ENCODE measurements at regions not wholly inside any gene's neighbourhood (a gene's known extent, or its start where the extent isn't known, plus 50 kb on each side); places are given as distances from the start of the nearest gene placed in this dataset.

DNA sequence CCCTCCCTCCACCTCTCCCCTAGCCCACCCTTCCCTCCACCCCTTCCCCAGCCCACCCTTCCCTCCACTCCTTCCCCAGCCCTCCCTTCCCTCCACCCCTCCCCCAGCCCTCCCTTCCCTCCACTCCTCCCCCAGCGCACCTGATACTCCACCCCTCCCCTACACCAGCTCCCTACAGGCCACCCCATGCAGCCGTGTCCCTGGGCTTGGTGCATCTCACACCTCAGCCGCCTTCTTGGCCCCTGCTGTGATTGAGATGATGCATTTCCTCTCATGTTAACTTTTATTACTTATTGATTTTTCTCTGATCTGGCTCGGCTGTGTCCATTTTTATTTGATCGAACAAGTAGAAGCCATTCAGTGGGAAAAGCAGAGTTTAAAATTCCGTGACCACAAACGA is 243.8 kb downstream of the MATN1 start:
- no peak overlapping the region for H3K9ac ChIP-seq (ENCODE audit: low read length in 2 of 2)
- H3K27ac ChIP-seq (ENCODE audit: low read length), result no peak overlapping the region
- H3K9me3 ChIP-seq (ENCODE audit: control insufficient read depth in 2 of 2, low read length in 2 of 2), result peaks cover 13 to 33% of the 10 kb centered on the region in 2 donors
- no peak overlapping the region for H3K4me3 ChIP-seq (ENCODE audit: low read length in 2 of 2)
- peaks cover 6% of the 10 kb centered on the region in 2 donors for H3K27me3 ChIP-seq (ENCODE audit: control insufficient read depth in 1 of 2, insufficient read depth in 2 of 2, low read length in 2 of 2)
- no peaks in the 10 kb centered on the region for H3K4me1 ChIP-seq (ENCODE audit: control insufficient read depth, insufficient read depth, low read length)
- no peaks in the 10 kb centered on the region for H3K36me3 ChIP-seq (ENCODE audit: control insufficient read depth in 2 of 2, insufficient read depth in 2 of 2, low read length in 2 of 2)

DNA sequence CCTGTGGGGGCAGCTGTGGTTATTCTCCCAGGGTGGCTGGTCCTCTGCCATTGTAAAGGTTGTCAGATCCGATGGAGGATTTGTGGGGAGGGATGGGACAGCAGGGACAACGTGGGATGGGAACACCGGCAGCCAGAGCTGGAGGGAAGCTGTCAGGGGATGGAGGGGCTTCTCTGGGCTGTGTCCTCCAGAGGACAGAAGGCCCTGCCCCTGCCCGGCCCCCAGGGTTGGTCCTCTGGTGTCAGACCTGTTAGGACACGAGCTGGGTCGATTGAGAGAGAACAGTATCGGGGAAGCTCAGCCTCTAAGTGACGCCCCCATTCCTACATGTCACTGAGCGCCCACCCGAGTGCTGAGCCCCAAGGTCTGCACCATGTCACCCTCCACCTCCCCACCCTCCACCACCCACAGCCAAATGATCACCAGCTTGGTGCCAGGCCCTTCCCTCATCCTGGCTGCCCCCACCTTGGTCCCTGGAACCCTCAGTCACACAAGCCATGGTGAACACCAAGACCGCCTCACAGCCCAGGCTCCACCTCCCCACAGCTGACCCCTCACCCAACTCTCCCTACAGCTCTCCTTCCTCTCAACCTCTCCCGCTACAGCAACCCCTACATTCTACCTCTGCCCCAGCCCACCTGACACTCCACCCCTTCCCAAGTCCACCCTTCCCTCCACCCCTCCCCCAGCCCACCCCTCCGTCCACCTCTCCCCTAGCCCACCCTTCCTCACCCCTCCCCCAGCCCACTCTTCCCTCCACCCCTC is 244.4 kb downstream of the MATN1 start:
- no peaks in the 10 kb centered on the region for H3K4me1 ChIP-seq (ENCODE audit: control insufficient read depth, insufficient read depth, low read length)

DNA sequence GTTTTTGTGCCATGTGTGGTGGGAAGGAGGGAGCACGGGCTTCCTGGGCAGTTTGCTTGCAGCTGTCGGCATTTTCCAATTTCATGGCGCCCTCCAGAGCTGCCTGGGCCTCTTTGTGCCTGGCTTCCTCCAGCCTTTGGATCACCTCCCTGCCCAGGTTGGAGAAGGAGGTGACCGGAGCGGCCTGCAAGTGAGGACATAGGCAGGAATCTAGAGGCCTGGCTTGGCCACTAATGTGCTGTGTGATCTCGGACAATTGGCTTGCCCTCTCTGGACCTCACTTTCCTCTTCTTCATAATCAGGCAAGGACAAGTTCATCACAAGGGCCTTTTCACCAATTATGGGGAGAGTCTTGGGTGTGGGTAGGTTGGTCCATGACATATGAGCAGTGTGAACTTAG is 245.1 kb downstream of the MATN1 start:
- H3K9me3 ChIP-seq (ENCODE audit: control insufficient read depth in 2 of 2, low read length in 2 of 2), result peaks cover 11 to 29% of the 10 kb centered on the region in 2 donors
- H3K27ac ChIP-seq (ENCODE audit: low read length), result no peak overlapping the region
- H3K9ac ChIP-seq (ENCODE audit: low read length in 2 of 2), result no peak overlapping the region
- H3K4me1 ChIP-seq (ENCODE audit: control insufficient read depth, insufficient read depth, low read length), result no peaks in the 10 kb centered on the region
- no peaks in the 10 kb centered on the region for H3K36me3 ChIP-seq (ENCODE audit: control insufficient read depth in 2 of 2, insufficient read depth in 2 of 2, low read length in 2 of 2)
- H3K4me3 ChIP-seq (ENCODE audit: low read length in 2 of 2), result no peak overlapping the region
- H3K27me3 ChIP-seq (ENCODE audit: control insufficient read depth in 1 of 2, insufficient read depth in 2 of 2, low read length in 2 of 2), result peaks cover 6 to 12% of the 10 kb centered on the region in 2 donors

More for the DNA sequence above, 244.4 kb downstream of the MATN1 start:
- Histone ChIP-seq H3K9ac (ENCODE audit: low read length in 2 of 2) (no peak overlapping the region), H3K36me3 (ENCODE audit: control insufficient read depth in 2 of 2, insufficient read depth in 2 of 2, low read length in 2 of 2) (no peaks in the 10 kb centered on the region), H3K4me3 (ENCODE audit: low read length in 2 of 2) (no peak overlapping the region), H3K27me3 (ENCODE audit: control insufficient read depth in 1 of 2, insufficient read depth in 2 of 2, low read length in 2 of 2) (peaks cover 6 to 9% of the 10 kb centered on the region in 2 donors), H3K9me3 (ENCODE audit: control insufficient read depth in 2 of 2, low read length in 2 of 2) (peaks cover 13 to 33% of the 10 kb centered on the region in 2 donors), H3K27ac (ENCODE audit: low read length) (no peak overlapping the region)

DNA sequence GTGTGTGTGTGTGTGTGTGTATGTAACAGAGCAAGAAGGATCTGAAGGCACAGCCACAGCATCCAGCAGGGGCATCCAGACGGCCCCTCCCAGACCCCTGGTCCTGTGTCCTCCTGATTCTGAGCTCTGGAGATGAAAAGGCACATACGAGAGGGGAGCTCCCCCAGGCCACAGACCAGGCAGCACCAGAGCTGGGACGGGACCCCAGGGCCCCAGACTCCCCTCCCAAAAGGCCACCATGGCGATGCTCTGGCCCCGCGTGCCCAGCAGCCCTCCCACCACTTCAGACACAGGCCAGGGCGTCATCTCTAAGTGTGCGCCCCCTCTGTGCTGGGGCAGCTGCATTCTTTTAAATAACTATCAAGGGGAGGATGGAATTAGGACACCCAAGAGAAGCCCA is 245.8 kb downstream of the MATN1 start:
- Histone ChIP-seq H3K4me3 (ENCODE audit: low read length in 2 of 2) (no peak overlapping the region), H3K27me3 (ENCODE audit: control insufficient read depth in 1 of 2, insufficient read depth in 2 of 2, low read length in 2 of 2) (peaks cover 6 to 14% of the 10 kb centered on the region in 2 donors), H3K4me1 (ENCODE audit: control insufficient read depth, insufficient read depth, low read length) (no peaks in the 10 kb centered on the region)

DNA sequence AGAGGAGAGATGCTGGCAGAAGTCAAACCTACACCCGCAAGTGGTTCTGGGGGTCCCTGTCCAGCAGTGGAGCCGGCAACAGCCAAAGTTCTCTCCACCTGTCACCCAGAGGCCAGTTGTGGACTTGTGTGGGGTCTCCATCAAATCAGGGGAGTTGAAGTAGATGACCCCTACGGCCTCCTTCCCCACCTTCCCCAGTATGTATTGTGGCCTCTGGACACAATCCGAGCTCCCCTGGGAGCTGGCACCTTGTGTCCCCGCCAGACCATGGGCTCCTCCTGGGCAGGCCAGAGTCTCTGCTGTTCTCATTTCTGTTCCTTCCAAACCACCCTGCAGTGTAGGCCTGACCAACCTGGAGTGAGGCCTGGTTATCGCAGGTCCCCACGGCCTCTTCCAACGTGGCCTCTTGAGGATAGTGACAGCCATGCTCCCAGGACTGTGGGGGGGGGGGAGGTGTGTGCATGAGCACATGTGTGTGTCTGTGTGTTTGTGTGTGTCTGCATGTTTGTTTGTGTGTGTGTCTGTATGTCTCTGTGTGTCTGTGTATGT is 246.4 kb downstream of the MATN1 start:
- Histone ChIP-seq H3K36me3 (ENCODE audit: control insufficient read depth in 2 of 2, insufficient read depth in 2 of 2, low read length in 2 of 2) (no peaks in the 10 kb centered on the region), H3K4me3 (ENCODE audit: low read length in 2 of 2) (no peak overlapping the region), H3K27ac (ENCODE audit: low read length) (no peak overlapping the region)

More for the DNA sequence above, 245.8 kb downstream of the MATN1 start:
- no peak overlapping the region for H3K9ac ChIP-seq (ENCODE audit: low read length in 2 of 2)
- peaks cover 6 to 25% of the 10 kb centered on the region in 2 donors for H3K9me3 ChIP-seq (ENCODE audit: control insufficient read depth in 2 of 2, low read length in 2 of 2)
- no peak overlapping the region for H3K27ac ChIP-seq (ENCODE audit: low read length)
- H3K36me3 ChIP-seq (ENCODE audit: control insufficient read depth in 2 of 2, insufficient read depth in 2 of 2, low read length in 2 of 2), result no peaks in the 10 kb centered on the region

DNA sequence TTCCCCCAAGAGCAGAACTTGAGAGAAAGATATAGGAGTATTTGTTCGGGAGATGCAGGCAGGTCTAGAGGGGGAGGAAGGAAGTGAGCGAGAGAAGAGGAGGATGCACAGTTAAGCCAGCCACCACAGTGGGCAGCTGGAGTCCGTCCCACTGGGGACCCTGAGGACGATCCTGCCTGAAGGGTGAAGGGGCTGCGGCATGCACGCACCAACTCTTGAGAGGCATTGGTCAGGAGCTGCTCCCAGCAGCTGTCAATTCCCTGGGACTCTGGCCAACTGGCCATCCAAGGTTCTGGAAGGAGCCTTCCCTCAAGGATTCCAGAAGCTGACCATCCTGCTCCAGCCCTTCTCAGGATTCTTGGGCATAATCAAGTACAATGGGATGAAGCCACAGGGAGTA is 246.9 kb downstream of the MATN1 start:
- H3K36me3 ChIP-seq (ENCODE audit: control insufficient read depth in 2 of 2, insufficient read depth in 2 of 2, low read length in 2 of 2), result no peaks in the 10 kb centered on the region
- no peak overlapping the region for H3K27ac ChIP-seq (ENCODE audit: low read length)
- H3K9ac ChIP-seq (ENCODE audit: low read length in 2 of 2), result no peak overlapping the region
- H3K4me3 ChIP-seq (ENCODE audit: low read length in 2 of 2), result no peak overlapping the region
- peaks cover 6 to 14% of the 10 kb centered on the region in 2 donors for H3K27me3 ChIP-seq (ENCODE audit: control insufficient read depth in 1 of 2, insufficient read depth in 2 of 2, low read length in 2 of 2)
- no peaks in the 10 kb centered on the region for H3K4me1 ChIP-seq (ENCODE audit: control insufficient read depth, insufficient read depth, low read length)
- H3K9me3 ChIP-seq (ENCODE audit: control insufficient read depth in 2 of 2, low read length in 2 of 2), result peaks cover 4 to 15% of the 10 kb centered on the region in 2 donors

More for the DNA sequence above, 246.4 kb downstream of the MATN1 start:
- H3K9me3 ChIP-seq (ENCODE audit: control insufficient read depth in 2 of 2, low read length in 2 of 2), result peaks cover 4 to 20% of the 10 kb centered on the region in 2 donors
- peaks cover 6 to 14% of the 10 kb centered on the region in 2 donors for H3K27me3 ChIP-seq (ENCODE audit: control insufficient read depth in 1 of 2, insufficient read depth in 2 of 2, low read length in 2 of 2)
- no peaks in the 10 kb centered on the region for H3K4me1 ChIP-seq (ENCODE audit: control insufficient read depth, insufficient read depth, low read length)
- H3K9ac ChIP-seq (ENCODE audit: low read length in 2 of 2), result no peak overlapping the region

DNA sequence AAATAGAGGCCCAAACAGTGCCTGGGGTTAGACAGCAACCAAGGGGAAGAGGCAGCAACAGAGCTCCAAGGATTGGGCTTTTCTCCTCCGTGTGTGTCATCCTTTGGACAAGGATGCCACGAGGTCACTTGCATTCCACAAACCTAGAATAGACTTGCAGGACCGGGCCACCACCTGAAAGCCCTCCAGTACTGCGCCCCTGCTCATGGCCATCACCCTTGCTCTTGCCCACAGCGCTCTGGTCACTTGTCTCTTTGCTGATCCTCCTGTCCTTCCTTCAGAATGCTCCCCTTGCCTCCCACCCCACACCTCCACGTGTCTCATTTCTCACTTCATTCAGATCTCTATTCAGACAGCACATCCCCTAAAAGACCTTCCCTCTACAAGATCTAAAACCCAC is 247.4 kb downstream of the MATN1 start:
- H3K4me1 ChIP-seq (ENCODE audit: control insufficient read depth, insufficient read depth, low read length), result no peaks in the 10 kb centered on the region
- H3K27me3 ChIP-seq (ENCODE audit: control insufficient read depth in 1 of 2, insufficient read depth in 2 of 2, low read length in 2 of 2), result peaks cover 6 to 14% of the 10 kb centered on the region in 2 donors
- peaks cover 1 to 10% of the 10 kb centered on the region in 2 donors for H3K9me3 ChIP-seq (ENCODE audit: control insufficient read depth in 2 of 2, low read length in 2 of 2)
- H3K27ac ChIP-seq (ENCODE audit: low read length), result no peak overlapping the region
- H3K36me3 ChIP-seq (ENCODE audit: control insufficient read depth in 2 of 2, insufficient read depth in 2 of 2, low read length in 2 of 2), result no peaks in the 10 kb centered on the region
- H3K4me3 ChIP-seq (ENCODE audit: low read length in 2 of 2), result no peak overlapping the region
- no peak overlapping the region for H3K9ac ChIP-seq (ENCODE audit: low read length in 2 of 2)

DNA sequence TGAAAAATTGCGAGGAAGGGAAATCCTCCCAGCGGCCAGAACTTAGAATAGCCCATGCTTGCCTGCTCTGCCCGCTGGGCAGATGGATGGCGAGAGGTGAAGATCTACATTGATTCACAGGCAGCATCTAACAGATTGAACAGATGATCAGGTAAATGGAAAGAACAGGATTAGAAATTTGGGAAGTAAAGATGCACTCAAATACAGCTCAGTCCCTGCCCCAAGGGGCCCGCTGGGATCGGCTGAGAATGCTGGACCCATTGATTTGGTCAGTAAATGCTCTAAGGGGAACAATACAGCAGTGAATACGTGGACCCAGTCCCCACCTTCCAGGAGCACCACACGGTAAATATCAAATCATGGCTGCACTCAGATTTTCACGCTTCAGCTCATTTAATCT is 248.2 kb downstream of the MATN1 start:
- H3K36me3 ChIP-seq (ENCODE audit: control insufficient read depth in 2 of 2, insufficient read depth in 2 of 2, low read length in 2 of 2), result no peaks in the 10 kb centered on the region
- no peak overlapping the region for H3K27ac ChIP-seq (ENCODE audit: low read length)
- no peak overlapping the region for H3K4me3 ChIP-seq (ENCODE audit: low read length in 2 of 2)
- no peaks in the 10 kb centered on the region for H3K4me1 ChIP-seq (ENCODE audit: control insufficient read depth, insufficient read depth, low read length)
- peaks cover 2 to 12% of the 10 kb centered on the region in 2 donors for H3K27me3 ChIP-seq (ENCODE audit: control insufficient read depth in 1 of 2, insufficient read depth in 2 of 2, low read length in 2 of 2)
- no peak overlapping the region for H3K9ac ChIP-seq (ENCODE audit: low read length in 2 of 2)
- peaks cover 0 to 2% of the 10 kb centered on the region in 2 donors for H3K9me3 ChIP-seq (ENCODE audit: control insufficient read depth in 2 of 2, low read length in 2 of 2)

DNA sequence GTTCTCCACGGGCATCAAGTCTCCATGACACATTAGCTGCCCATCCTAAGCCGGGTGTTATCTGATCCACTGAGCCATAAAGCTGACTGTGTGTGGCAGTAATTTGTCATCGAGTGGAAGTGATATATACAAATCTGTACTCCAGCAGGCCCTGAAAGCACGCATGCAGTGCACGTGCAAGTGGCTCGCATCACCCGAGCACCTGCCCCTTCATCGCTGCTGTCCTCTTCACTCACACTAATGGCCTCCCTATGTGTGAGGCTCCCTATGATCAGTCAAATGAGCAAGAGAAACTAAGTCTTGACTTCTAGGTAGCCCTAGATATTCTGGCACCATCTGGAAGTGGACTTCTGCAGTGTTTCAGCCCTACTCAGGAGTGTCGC is 248.6 kb downstream of the MATN1 start:
- no peaks in the 10 kb centered on the region for H3K4me1 ChIP-seq (ENCODE audit: control insufficient read depth, insufficient read depth, low read length)
- no peak overlapping the region for H3K27ac ChIP-seq (ENCODE audit: low read length)
- H3K27me3 ChIP-seq (ENCODE audit: control insufficient read depth in 1 of 2, insufficient read depth in 2 of 2, low read length in 2 of 2), result peaks cover 0 to 12% of the 10 kb centered on the region in 2 donors
- no peaks in the 10 kb centered on the region for H3K9me3 ChIP-seq (ENCODE audit: control insufficient read depth in 2 of 2, low read length in 2 of 2)
- H3K36me3 ChIP-seq (ENCODE audit: control insufficient read depth in 2 of 2, insufficient read depth in 2 of 2, low read length in 2 of 2), result no peaks in the 10 kb centered on the region
- no peak overlapping the region for H3K4me3 ChIP-seq (ENCODE audit: low read length in 2 of 2)
- no peak overlapping the region for H3K9ac ChIP-seq (ENCODE audit: low read length in 2 of 2)

DNA sequence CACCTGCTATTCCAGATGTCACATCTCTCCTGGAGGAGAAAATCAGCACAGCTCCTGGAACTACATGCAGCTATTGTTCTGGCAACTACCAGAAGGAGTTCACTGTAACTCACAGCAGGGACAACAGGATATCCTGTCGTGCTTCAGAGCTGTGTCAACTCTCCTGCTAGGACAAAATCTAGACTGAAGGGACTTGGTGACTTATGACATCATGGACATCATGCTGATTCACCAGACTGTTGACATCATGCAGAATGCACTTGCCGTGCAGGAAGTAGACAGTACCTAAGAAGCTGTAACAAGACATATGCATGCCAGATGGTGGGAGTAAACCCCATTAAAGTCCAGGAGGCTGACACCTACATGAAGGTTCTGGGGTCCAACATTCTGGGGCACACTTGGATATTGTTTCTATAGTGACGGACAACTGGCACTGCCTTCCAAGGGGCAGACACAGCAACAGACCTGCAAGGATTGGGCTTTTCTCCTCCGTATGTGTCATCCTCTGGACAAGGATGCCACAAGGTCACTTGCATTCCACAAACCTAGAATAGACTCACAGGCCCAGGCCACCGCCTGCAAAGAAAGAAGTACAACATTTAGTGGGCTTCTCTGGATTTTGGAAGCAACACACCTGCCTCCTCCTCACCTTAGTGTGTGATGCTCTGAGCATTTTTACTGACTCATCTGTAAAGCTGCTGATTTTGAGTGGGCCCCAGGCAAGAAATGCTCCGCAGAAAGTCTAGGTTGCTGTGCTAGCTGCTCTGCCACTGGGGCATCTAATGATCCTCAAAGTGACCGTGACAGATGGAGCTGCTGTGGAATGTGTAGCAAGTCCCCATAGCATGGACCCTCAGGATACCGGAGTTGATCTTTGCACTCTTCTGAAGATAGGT is 249.2 kb downstream of the MATN1 start:
- Histone ChIP-seq H3K36me3 (ENCODE audit: control insufficient read depth in 2 of 2, insufficient read depth in 2 of 2, low read length in 2 of 2) (no peaks in the 10 kb centered on the region), H3K9ac (ENCODE audit: low read length in 2 of 2) (no peak overlapping the region), H3K4me3 (ENCODE audit: low read length in 2 of 2) (no peak overlapping the region), H3K9me3 (ENCODE audit: control insufficient read depth in 2 of 2, low read length in 2 of 2) (no peaks in the 10 kb centered on the region), H3K4me1 (ENCODE audit: control insufficient read depth, insufficient read depth, low read length) (no peaks in the 10 kb centered on the region), H3K27me3 (ENCODE audit: control insufficient read depth in 1 of 2, insufficient read depth in 2 of 2, low read length in 2 of 2) (peaks cover 0 to 12% of the 10 kb centered on the region in 2 donors), H3K27ac (ENCODE audit: low read length) (no peak overlapping the region)
